GM19467 (cell line): ENCODE measurements at regions not wholly inside any gene's neighbourhood (a gene's known extent, or its start where the extent isn't known, plus 50 kb on each side); places are given as distances from the start of the nearest gene placed in this dataset.

Experiments
- ATAC-seq: cut with Tn5 transposase; IDR thresholded peaks from one replicate; pipeline ENCODE4 v1.9.1; 2021; ENCODE audit warnings: mild to moderate bottlenecking, moderate library complexity; ENCODE audit not compliant: unreplicated experiment

DNA sequence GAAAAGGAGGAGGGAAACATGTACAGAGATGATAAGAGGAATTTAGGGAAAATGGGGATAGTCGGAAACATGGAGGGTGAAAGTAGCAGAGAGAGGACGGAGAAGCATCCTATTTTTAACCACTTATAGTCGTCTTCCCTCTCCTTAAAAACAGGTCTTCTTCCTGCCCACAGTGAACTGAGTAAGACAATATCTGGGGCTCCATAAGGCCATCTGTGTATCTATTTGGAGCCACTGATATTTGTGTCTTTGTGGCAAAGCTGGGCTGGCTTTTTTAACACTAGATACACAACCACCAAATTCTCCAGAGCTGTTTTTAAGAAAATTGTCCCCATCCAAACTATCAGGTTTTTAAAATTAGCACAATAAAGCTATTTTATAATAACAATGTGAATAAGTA lies 109.5 kb upstream of the RAP1B start:
- no peak for ATAC-seq

DNA sequence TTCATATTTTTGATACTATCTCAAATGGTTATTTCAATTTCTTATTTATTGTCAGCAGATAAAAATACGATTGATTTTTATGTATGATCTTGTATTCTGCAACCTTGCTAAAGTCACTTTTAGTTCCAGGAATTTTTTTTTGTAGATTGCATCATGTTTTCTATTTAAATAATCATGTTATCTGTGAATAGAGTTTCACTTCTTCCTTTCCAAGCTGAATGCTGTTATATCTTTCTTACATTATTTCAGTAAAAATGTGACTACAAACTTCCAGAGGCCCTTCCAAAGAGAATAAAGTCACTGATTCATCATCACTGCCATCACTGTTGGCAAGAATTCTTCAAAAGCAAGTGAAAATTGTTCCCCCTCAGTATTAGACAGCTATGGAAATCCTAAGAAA lies 104.7 kb upstream of the RAP1B start:
- ATAC-seq, result no peak

DNA sequence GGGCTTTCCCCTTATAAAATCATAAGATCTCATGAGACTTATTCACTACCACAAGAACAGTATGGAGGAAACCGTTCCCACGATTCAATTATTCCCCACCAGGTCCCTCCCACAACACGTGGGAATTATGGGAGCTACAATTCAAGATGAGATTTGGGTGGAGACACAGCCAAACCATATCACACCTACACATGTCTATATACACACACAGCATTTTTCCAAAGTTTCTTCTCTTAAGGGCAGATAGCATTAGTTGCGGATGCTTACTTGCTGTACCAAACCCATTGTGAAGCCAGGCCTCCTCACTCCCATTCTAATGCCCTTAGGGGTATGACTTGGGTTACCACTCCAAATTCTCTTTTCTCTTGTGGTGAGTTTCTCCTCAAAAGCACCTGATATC lies 104.1 kb upstream of the RAP1B start:
- no peak for ATAC-seq

DNA sequence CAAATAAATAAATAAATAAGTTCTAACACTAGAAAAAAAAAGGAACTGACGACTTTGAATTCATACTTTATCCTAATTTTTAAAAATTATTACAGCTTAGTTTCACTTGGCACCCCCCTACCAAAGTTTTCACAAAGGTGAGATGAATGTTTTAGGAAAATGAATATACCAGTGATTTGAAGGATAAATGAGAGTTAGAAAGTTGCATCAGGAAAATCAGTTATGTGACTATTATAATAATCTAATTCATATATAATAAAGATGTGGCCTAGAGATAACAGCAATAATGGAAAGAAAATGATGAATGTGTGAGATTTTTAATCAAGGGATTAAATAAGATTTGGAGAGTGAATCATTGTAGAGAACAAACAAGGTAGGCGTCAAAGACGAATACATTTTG lies 103.0 kb upstream of the RAP1B start:
- no peak for ATAC-seq

DNA sequence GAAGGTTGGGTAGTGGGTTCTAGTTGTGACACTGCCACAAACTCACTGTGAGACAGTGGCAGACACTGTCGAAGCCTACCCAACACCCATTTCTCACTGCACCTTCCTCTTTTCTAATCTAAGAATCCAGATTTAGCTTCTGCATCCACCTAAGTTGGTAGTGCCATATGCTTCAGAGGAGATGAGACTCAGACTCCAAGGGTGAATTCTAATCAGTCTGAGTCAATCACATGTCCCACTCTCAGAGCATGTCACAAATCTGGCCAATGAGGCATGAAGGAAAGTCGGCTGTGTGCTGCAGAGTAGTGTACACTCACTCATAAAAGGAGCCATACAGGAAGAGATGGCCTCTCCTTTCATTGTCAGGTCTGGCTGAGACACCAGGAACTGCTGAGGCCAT lies 102.1 kb upstream of the RAP1B start:
- no peak for ATAC-seq

DNA sequence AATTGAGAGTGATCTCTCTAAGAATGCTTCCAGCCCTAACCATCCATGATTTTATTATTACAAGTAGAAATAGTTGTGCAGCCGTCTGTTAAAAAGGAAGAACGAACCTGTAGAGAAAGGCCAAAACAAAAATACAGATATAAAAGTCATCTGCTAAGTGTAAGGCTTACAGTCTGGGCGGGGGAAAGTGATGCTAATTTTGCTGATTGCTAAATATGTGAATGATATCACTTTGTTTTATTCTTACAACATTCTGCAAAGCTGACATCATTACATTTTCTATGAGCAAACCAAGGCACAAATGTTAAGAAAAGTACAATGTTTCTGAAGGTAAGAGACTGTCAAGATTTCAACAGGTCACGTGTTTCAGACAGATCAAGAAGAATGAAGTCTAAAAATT lies 101.5 kb upstream of the RAP1B start:
- ATAC-seq, result no peak

DNA sequence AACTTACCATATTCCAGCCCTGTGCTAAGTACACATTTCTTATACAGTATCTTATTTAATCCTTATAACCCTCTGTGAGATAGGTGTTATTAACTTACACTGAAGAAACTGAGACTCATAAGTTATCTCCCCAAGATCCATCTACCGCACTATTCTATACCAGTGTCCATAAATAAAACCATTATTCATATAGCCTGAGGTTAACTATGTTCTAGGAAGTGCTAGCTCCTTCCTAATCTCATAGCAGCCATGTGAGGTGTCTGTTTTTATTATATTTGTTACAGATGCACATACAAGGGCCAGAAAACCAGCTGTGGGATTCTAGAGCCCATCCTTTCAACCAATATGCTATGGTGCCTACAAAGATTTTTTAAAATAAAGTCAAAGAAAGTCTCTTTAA lies 100.3 kb upstream of the RAP1B start:
- ATAC-seq, result no peak

DNA sequence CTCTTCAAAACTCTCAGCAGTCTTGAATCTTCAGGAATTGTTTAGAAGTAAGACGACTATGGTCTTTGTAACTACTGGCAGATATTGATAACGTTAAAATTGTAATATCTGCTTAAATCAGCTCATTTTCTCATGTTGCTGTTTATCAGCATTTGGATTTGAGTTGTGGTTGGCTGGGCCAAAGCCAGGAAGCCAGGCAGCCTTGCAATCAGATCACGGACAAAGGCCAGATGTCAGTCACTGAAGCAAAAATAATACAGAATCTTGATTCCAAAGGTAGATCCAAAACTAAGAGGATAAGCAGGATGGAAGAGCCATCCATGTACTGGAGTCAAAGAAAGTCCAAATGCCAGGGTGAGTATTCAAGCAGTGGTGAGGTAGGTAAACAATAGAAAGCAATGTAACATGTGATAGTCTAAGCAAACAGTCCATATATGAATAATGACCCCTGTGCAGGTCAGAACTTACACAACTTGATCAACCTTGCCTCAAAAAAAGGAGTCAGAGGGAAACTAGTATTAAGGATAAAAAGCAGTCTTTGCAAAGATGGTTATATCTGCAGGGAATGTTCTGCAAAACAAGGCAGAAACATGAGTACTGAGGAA lies 95.8 kb upstream of the RAP1B start:
- ATAC-seq, result no peak

DNA sequence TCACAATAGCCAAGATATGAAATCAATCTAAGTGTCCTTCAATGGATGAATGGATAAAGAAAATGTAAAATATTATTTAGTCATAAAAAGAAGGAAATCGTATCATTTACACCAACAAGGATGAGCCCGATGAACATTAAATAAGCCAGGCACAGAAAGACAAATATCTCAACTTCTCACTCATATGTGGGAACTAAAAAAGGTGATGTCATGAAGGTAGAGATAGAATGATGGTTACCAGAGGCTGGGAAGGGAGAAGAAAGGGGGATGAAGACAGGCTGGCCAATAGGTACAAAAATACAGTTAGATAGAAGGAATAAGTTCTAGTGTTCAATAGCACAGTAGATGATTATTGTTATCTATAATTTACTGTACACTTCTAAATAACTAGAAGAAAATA lies 94.9 kb upstream of the RAP1B start:
- no peak for ATAC-seq

DNA sequence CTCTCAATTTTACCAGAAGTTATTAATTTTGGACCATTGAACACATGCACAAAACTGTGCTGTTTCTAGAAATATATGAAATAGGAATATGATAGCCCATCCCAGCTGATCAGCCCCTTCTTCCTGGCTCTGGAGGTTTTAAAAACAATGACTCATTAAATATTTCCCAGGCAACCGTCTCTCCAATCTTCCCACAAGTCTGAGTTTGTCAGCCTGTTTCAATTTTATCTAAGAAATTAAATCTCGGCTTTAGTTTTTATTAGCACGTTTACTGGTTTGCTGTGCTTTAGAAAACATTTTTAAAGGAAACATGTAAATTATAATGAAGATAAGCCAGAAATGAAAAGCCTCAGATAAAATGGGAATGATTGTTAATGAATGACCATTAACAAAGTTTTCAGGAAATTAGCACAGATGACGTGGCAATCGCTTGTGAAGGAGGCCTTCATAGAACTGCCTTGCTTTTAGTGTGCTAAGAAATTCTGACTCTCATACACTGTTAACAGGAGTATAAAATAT lies 89.3 kb upstream of the RAP1B start:
- ATAC-seq, result no peak

DNA sequence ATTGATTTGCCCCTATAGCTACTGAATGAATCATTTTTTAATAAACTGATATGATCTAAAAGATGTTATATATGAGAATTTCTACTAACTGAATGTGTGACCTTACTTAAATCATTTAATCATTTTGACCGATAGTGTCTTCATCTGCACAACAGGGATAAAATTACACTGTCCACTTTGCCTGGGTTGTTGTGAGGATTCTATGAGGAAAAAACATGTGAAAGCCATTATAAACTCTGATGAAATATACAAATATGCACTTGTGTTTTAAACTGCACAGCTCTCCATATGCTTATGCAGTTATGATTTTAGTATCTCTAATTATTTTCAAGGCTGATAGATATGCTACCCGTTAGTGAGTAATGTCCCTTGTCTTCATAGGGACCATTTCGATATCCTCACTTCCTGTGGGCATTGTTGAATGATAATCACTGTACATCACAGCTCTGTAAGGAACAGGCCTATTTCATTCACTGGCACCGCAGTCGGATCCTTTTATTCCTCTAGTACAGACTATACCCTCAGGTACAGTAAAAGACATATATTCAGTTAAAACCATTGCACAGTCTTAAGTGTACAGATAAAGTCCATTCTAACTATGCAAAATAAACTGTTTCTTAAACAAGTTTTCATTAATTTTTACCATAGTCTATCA lies 88.7 kb upstream of the RAP1B start:
- ATAC-seq, result no peak

DNA sequence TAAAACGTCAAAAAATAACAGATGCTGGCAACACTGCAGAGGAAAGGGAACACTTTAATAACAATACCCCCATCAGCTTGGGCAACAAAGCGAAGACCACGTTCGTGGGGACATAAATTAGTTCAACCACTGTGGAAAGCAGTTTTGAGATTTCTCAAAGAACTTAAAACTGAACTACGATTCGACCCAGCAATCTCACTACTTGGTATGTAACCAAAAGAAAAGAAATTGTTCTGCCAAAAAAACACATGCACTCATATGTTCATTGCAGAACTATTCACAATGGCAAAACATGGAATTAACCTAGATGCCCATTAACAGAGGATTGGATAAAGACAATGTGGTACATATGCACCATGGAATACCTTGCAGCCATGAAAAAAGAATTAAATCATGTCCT lies 81.2 kb upstream of the RAP1B start:
- no peak for ATAC-seq

DNA sequence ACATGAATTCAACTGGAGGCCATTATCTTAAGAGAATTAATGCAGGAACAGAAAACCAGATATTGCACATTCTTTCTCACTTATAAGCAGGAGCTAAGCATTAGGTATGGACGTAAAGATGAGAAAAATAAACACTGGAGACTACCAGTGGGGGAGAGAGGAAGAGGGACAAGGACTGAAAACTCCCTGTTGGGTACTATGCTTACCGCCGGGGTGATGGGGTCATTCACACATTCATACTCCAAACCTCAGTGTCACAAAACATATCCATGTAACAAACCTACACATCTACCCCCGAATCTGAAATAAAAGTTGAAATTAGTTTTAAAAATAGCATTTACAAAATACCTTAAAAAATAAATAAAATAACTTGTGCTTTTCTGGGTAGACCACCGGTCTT lies 80.8 kb upstream of the RAP1B start:
- no peak for ATAC-seq

DNA sequence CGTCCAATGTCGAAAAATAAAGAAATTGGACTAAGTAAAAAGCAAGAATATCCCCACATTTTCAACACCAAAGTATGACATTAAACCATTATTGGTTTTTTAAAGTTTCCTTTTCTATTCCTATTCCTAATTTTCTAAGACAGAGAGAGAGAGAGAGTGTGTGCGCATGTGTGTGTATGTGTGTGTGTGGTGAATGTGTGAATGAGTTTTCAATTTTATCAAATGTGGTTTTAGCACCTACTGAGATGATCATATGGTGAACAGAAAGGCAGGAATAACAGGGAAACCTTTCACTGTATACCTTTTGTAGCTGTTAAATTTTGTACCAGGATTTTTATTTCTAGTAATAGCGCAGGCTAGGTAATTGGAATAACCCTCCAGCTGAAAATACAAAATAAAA lies 80.4 kb upstream of the RAP1B start:
- ATAC-seq, result no peak

DNA sequence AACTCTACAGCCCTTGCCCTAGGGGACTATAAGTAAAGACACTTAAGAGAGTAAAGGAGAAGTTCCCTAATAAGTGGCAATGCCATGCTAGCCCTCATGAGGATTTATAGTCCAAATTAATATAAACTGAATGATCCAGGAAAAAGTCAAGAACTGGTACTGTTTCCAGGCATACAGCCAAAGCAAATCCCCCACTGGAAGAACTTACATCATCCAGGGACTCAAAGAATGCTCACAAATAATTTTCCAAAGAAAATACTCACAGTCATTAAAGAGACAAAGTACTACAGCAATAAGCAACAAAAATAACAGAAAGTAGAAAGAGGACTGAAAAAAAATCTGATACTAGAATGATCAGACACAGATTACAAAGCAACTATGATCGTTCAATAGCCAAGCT lies 79.7 kb upstream of the RAP1B start:
- no peak for ATAC-seq

DNA sequence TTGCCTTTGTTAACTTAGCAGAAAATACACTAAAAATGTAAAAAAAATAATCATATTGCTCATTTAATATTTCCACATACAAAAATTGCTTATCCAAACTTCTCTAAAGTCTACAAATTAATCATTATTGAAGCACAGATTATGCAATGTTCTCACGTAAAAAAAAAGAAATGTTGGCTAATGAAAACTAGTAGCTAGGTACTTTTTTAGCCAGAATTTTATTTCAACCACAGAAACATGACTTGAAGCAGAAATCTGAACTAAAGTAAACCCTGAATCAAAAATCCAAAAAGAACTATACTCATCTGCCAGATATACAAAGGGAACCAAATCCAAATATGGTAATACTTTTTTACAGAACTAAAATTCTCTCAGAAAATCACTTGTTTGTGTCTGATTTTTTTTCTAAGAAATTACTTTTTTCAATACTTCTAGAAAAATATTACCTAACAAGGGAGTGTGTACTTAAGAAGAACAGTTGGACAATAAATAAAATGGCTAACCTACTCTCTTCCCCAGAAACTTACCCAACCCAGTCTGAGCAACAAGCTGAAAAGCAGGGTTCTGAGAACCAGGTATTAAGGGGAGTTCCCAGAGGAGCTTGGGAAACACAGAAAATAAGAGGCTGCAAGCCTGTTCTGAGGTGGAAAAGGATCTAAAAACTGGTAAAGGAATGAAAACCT lies 78.4 kb upstream of the RAP1B start:
- no peak for ATAC-seq

DNA sequence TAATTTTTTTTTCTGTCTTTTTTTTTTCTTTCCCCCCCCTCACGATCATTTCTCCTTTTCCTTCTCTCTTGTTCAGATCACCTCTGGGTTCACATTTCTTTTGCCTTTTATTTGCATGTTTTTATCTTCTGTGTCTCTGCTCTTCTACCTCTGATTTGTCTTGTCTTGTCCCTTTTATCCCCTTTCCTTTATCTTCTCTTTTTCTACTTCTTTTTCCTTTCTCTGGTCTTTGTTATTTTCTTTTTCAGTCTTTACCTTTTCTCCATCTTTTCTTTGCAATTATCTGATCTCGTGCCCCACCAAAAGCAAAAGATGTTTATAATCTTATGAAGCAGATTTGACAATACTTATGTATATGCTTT lies 77.8 kb upstream of the RAP1B start:
- ATAC-seq, result no peak

DNA sequence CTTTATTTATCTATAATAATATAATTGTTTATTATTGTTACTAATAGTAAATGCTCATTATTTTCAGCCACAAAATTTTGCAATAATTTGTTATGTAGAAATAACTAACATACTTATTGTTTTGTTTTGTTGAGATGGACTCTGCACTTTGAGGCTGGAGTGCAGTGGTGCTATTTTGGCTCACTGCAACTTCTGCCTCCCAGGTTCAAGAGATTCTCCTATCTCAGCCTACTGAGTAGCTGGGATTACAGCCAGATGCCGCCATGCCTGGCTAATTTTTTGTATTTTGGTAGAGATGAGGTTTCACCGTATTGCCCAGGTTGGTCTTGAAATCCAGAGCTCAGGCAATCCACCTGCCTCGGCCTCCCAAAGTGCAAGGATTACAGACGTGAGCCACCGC lies 76.6 kb upstream of the RAP1B start:
- no peak for ATAC-seq

DNA sequence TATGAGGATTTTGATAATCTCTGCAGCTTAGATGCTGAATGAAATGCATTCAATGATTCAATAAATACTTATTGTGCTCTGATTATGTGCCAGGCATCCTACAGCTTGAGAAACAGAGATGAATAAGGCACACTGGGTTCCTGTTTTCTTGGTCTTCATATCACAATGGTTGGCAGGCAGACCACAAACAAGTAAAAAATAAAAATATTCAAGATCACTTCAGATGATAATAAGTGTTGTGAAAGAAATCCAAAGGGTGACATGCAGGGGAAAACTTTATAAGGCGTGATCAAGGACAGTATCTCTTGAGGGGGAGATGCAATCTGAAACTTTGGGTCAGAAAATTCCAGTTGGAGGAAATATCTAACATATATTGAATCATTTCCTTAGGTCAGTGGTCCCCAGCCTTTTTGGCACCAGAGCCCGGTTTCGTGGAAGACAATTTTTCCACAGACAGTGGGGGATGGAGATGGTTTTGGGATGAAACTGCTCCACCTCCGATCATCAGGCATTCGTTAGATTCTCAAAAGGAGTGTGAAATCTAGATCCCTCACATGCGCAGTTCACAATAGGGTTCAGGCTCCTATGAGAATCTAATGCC lies 73.7 kb upstream of the RAP1B start:
- ATAC-seq, result no peak

DNA sequence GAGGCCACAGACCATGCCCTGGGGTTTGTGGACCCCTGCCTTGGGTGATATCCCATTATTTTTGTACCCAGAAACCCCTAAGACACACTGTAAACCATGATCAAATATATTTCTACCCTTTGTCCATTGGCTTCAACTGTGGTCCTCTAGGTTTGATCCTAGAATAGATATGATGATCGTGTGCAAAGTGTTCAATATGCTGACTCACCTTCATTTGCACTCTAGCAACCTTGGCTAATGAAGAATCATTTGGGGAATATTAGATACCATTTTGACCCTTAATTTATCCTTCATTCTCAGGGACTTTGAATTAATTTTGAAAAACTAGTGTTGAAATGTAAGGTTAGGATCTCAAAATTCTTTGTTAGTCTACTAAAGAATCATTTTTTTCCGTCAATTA lies 73.1 kb upstream of the RAP1B start:
- no peak for ATAC-seq

DNA sequence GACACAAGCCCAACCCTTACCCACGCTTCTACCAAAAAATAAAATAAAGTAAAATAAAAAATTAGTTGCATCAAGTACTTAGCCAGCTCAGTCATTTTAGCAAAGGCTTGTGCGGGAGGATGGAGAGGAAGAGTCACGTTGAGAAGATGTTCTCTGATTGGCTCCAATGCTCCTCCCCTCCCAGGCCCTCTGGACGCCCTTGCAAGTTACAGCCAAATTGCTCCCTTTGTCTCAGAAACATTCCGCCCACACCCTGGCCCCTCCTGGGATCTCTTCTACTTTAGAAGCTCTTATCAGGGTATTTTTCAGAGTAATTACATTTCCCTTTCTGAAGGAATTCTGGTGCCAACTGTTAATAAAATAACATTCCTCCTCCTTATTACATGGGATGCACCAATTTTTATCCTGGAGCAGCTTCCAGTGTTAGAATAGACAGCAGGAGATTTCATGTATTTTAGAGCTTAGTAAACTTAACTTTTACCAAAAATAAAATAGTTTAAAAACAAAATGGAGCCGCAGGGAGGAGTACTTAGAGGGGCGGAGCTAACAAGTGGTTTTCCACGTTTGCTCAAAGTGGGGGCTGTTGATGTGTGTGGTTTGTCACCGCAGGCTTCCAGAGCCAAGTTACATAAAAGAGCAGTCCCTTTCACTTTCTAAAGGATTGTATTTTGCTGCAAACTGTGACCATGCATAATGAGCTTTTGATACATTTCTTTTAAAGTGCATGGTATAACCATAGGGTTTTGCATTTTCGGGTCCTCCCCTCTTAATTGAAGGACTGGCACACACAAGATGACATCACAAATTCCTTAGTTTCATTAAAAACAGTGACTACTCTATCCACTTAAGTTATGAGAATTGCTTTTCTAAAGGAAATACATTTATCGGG lies 71.7 kb upstream of the RAP1B start:
- no peak for ATAC-seq
